Transverse colon (tissue), 4 donors: ENCODE measurements at regions not wholly inside any gene's neighbourhood (a gene's known extent, or its start where the extent isn't known, plus 50 kb on each side); places are given as distances from the start of the nearest gene placed in this dataset.
"Not testable (repeated sequence)": the region's sequence is repeated elsewhere in the genome, so short reads cannot be mapped to it uniquely, and the experiment has no call there.

Source experiments
- DNase-seq: peaks from one replicate; pipeline ENCODE4 v3.0.0-alpha.2; 2019
- H3K27ac ChIP-seq, 4 donors: fragments of 200-600 bp; sonication (generic); 2 replicates each; pipeline ENCODE4 v1.5.1; 2016 to 2018; ENCODE audit warnings: inconsistent platforms in 4 of 4
- H3K27me3 ChIP-seq: fragments of 200-600 bp; sonication (generic); 2 replicates; pipeline ENCODE4 v1.5.1; 2017; ENCODE audit warnings: inconsistent platforms
- H3K36me3 ChIP-seq, 4 donors: fragments of 200-600 bp; sonication (generic); 2 replicates each; pipeline ENCODE4 v1.5.1; 2017 to 2019; ENCODE audit warnings: inconsistent platforms in 4 of 4
- H3K4me1 ChIP-seq, 4 donors: fragments of 200-600 bp; sonication (generic); 2 replicates each; pipeline ENCODE4 v1.5.1; 2017 to 2020; ENCODE audit warnings: inconsistent platforms in 4 of 4
- H3K4me3 ChIP-seq, 4 donors: fragments of 200-600 bp; sonication (generic); 1 replicate in 1 of 4; 2 replicates in 3 of 4; pipeline versions ENCODE4 v1.5.1 to v1.6.1; 2017 to 2019; ENCODE audit warnings: inconsistent platforms in 4 of 4
- H3K9me3 ChIP-seq, 2 donors: fragments of 200-600 bp; sonication (generic); 2 replicates each; pipeline ENCODE4 v1.5.1; 2017 to 2019; ENCODE audit warnings: inconsistent platforms in 2 of 2
- WGBS, 2 donors: methylation state at CpG; one replicate each; pipeline ENCODE4 v1.1.5; 2018; ENCODE audit warnings: low coverage in 1 of 2; 5-methylcytosine and 5-hydroxymethylcytosine counted together
- in situ Hi-C, 4 donors: fragments of 200-750 bp; cut with MboI; loops; one replicate each; pipeline versions ENCODE4 v1.15.0 to v1.15.1; 2017; ENCODE audit warnings: low sequenced_read_pairs in 3 of 4, low pct_ligation_motif_present in 1 of 4, low pct_unique_long_range_greater_than_20kb in 1 of 4
- intact Hi-C: fragments of 100-400 bp; cut with DNase I; formaldehyde crosslinking; loops from one replicate; pipeline ENCODE4 v1.15.1; 2023; ENCODE audit warnings: low total_unique reads

DNA sequence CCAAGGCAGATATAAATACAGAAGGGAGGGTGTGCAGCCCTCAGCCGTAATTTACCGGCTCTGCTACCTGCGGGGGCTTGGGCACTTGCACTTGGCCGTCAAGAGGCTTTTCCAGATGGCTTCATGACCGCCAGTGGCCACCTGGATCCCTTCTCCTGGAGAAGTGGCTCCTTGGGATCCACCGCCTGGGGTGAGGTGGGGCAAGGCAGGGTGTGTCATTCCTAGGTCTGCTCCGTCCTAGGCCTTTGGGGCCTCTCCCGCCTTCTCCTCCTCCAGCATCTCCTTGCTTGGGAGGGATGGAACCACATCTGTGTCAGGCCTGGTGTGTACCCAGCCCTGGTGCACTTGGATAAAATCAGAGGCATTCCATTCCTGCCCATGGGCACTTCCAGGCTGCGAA lies 80.8 kb upstream of the GOLGA6L4 start:
- intact Hi-C loops, H3K4me1 ChIP-seq, H3K27me3 ChIP-seq, H3K36me3 ChIP-seq, H3K9me3 ChIP-seq, in situ Hi-C loops, H3K4me3 ChIP-seq, H3K27ac ChIP-seq, DNase-seq: not testable (repeated sequence)
- WGBS, 2 donors, result 83 to 91% methylated on average over 6 to 9 of the region's 9 CpGs

DNA sequence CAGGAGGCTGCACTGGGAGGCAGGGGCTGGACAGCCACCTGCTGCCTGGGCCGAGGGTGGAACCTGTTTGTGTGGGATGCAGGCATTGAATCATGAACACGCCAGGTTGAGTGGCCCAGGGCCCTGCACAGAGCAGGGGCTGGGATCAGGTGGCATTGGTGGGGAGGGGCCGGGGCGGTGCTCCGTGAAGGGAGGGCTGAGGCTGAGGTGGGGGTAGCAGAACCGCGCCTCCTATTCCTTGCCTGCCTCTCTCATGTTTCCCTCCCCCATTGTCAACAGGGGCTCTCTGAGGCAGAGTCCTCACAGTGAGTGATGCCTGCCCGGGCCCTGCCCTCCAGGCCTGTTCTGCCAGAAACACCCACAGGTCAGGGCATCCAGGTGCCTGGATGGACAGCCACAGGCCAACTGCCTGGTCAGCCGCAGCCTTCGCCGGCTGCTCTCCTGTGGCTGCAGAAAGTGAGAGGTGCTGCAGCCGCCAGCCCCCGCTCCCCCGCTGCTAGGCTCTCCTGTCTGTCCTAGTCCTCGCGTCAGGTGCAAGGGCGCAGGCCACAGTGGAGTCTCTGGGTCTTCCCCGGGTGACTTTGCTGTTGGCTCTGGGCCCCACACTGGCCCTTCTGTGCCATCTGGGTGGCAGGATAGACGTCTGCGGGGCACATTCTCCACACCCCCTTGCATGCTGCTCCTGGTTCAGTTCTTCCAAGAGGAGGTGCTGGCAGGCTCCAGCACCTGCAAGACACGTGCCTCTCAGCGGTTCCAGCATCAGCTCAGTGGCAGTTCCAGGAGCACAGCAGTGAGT lies 79.6 kb upstream of the GOLGA6L4 start:
- H3K27ac ChIP-seq, H3K4me1 ChIP-seq, H3K9me3 ChIP-seq, H3K36me3 ChIP-seq, intact Hi-C loops, H3K4me3 ChIP-seq, in situ Hi-C loops, DNase-seq, H3K27me3 ChIP-seq: not testable (repeated sequence)
- WGBS, 2 donors, result 84% methylated on average over 20 of the region's 22 CpGs; no CpG with 5 or more reads in 1 of the 2 donors

DNA sequence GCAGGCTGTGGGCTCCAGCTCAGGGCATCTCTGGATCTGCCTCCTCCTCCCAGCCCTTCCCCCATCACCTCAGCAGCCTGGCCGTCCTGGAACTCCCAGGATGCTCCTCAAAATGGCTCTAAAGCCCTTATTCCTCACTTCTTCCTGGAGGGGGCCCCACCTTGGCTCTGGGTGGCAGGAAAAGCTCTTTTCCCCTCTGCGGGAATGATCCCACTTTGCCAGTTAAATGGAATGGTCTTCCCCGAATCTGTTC lies 79.1 kb upstream of the GOLGA6L4 start:
- intact Hi-C loops, in situ Hi-C loops, H3K27ac ChIP-seq, DNase-seq, H3K4me3 ChIP-seq, H3K4me1 ChIP-seq, H3K9me3 ChIP-seq, H3K36me3 ChIP-seq, H3K27me3 ChIP-seq: not testable (repeated sequence)
- WGBS, 2 donors, result 92% methylated on average over 3 of the region's 3 CpGs; no CpG with 5 or more reads in 1 of the 2 donors

DNA sequence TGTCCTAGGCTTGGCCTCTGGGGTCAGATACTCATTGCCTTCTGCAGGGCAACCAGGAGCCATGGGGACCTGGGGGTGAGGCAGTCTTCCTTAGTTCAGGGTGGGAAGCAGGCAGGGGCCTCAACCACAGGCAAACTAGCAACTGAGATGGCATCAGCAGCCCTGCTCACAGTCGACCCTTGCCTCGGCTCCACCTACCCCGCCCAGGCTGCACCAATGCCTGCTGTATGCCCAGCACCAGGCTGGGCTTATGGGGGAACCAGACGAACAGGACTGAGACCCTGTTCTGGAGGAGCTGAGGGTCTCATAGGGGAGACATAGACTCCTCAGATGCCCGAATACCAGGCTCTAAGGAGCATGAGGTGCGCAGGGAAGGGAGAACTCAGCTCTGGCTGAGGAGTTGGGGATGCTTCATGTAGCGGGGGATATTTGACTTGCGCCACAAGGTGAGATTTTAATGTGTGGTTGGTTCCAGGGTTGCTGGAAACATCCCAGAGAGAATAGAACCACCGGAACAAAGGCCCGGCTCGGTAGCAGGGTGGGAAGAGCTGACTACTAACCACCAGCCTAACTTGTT lies 78.4 kb upstream of the GOLGA6L4 start:
- in situ Hi-C loops, H3K27ac ChIP-seq, H3K4me3 ChIP-seq, intact Hi-C loops, DNase-seq, H3K27me3 ChIP-seq, H3K4me1 ChIP-seq, H3K36me3 ChIP-seq, H3K9me3 ChIP-seq: not testable (repeated sequence)
- WGBS, 2 donors, result 90% methylated on average over 11 of the region's 11 CpGs; no CpG with 5 or more reads in 1 of the 2 donors

DNA sequence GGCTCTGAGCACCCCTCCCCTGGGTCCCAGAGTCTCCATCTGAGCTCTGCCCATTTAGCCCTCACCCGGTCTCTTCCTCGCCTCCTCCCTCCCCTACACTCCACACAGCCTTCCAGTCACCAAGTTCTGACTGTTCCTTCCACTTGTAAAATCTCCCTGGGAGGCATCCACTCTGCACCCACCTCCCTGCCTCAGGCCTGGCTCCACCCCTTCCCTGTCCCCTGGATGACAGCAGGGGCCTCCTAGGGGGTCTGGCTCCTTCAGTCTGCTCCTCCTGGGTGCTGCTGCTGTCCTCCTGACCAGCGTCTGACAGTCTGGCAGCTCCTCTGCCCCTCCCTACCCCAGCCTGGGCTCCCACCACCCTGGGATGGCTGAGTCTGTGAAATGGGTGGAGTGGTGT lies 77.7 kb upstream of the GOLGA6L4 start:
- H3K27me3 ChIP-seq, H3K27ac ChIP-seq, intact Hi-C loops, H3K4me1 ChIP-seq, H3K36me3 ChIP-seq, H3K4me3 ChIP-seq, H3K9me3 ChIP-seq, DNase-seq, in situ Hi-C loops: not testable (repeated sequence)
- 76% methylated on average over 3 of the region's 3 CpGs; no CpG with 5 or more reads in 1 of the 2 donors for WGBS, 2 donors

DNA sequence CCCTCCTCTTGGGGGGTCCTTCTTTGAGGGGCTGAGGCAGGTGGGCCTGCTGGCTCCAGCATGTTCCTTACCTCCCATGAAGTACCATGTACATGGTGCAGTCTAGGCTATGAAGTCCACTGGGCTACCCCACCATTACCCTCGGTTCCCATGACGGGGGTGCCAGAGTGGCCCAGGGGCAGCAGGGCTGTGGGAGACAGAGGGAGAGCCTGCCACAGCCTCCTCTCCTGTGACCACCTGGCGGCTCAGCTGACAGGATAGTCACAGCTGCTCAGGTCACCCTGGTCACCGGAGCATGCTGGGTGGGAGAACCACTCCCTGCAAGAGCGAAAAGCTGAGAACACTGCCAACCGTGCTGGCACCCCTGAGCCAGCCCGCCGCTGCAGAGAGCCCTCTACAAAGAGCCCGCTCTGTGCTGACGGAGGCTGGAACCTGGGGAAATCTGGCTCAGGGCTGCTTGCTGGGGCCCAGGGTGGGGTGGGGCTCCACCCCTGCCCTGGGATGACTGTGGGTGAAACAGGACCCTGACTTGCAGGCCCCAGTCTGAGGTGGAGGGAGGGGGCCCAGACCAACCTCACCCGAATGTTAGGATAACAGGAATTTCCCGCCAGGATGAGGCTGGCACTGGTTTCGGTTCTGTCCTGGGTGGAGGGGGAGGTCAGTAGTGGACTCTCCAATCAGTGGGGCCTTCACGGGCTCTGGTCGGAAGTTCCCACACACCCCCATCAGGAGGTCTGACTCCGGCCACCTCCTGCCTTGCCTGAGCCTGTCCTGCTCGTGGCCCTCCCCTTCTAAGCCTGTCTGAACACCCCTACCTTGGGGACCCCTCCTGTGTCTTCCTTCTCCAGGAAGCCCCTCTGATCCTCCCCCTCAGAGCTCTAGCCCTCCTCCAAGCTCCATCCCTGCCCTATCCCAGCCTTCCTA lies 76.0 kb upstream of the GOLGA6L4 start:
- H3K36me3 ChIP-seq, in situ Hi-C loops, H3K4me1 ChIP-seq, H3K9me3 ChIP-seq, H3K27ac ChIP-seq, DNase-seq, H3K4me3 ChIP-seq, intact Hi-C loops, H3K27me3 ChIP-seq: not testable (repeated sequence)
- 96% methylated on average over 17 of the region's 17 CpGs; no CpG with 5 or more reads in 1 of the 2 donors for WGBS, 2 donors

DNA sequence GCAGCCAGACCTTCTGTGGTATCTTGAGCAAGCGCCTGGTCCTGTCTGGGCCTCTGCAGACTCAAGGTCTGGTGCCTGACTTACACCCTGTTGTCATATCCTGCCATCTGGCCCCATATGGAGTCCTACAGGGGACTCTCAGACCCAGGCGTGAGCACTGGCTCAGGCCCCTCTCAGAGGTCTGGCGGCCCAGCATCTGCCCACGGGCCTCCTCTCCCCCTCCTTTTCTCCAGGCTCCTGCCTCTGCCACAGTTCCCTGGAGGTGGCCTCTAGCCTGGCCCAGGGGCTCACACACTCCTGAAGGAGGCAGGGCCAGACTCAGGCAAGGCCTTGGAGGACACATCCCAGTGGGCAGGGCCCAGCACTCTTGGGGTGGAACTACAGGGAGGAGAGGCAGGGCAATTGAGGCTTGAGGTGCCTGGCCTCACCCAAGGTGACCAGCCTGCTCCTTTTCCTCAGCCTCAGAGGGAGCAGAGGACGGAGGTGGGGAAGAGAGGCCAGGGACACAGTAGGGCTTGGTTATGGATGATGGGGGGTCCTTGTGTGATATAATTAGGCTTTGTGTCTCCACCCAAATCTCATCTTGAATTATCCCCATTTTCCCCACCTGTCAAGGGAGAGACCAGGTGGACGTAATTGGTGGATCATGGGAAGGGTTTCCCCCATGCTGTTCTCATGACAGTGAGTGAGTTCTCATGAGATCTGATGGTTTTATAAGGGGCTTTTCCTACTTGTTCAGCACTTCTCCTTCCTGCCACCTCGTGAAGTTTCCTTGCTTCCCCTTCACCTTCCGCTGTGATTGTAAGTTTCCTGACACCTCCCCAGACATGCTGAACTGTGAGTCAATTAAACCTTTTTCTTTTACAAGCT lies 70.9 kb upstream of the GOLGA6L4 start:
- H3K36me3 ChIP-seq, H3K4me3 ChIP-seq, in situ Hi-C loops, intact Hi-C loops, H3K27ac ChIP-seq, DNase-seq, H3K27me3 ChIP-seq, H3K9me3 ChIP-seq, H3K4me1 ChIP-seq: not testable (repeated sequence)
- 74 to 88% methylated on average over 5 to 8 of the region's 8 CpGs for WGBS, 2 donors

DNA sequence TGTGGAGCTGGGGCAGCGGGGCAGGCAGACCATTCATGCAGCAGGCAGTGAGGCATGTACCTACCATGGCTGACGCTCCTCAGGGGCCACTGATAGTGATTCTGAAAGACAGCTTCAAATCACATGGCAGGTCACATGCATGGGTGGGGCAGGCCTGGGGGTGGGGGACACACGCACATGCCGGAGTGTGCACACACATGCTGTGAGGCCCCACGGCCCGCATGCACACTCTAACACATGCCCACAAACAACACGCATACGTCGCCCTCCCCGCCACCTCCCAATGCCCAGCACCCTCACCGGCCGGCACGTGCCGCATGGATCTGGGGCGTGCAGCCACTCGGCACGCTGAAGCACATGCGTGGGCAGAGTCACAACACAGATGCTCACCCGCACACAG lies 65.5 kb upstream of the GOLGA6L4 start:
- WGBS, 2 donors, result no CpG with 5 or more reads among the region's 19 CpGs
- intact Hi-C loops, H3K36me3 ChIP-seq, H3K27ac ChIP-seq, H3K4me3 ChIP-seq, DNase-seq, in situ Hi-C loops, H3K4me1 ChIP-seq, H3K27me3 ChIP-seq, H3K9me3 ChIP-seq: not testable (repeated sequence)

DNA sequence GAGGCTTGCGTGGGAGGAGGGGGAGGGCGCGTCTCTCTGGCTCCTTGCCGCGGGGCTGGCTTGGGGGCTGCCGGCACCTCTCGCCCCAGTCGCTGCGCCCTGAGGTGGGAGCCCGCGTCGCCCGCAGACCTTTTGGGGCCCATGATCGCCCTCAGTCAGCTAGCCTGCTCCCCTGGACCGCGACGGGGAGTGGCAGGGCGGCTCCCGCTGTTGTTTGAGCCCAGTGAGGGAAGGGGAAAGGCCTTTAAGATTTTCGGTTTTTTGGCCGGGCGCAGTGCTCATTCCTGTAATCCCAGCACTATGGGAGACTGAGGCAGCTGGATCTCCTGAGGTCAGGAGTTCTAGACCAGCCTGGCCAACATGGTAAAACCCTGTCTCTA lies 62.4 kb upstream of the GOLGA6L4 start:
- peak overlapping the region in 2 of 4 donors; percentile 27 to 40 for H3K4me3 ChIP-seq

More for the DNA sequence above, 62.4 kb upstream of the GOLGA6L4 start:
- H3K4me1 ChIP-seq, H3K36me3 ChIP-seq, H3K9me3 ChIP-seq, in situ Hi-C loops, intact Hi-C loops, H3K27me3 ChIP-seq: not testable (repeated sequence)
- WGBS, 2 donors, result 0% methylated on average over 8 of the region's 22 CpGs; no CpG with 5 or more reads in 1 of the 2 donors
- DNase-seq, result peak; percentile 40
- peak overlapping the region in 2 of 4 donors; percentile 56 to 76 for H3K27ac ChIP-seq
